Fibroblast of the aortic adventitia (primary cell): ENCODE measurements at regions not wholly inside any gene's neighbourhood (a gene's known extent, or its start where the extent isn't known, plus 50 kb on each side); places are given as distances from the start of the nearest gene placed in this dataset.

Experiments used
- DNase-seq: peaks from one replicate; pipeline ENCODE4 v3.0.0-alpha.2; 2010; ENCODE audit warnings: low read depth
- H3K4me3 ChIP-seq: 2 replicates; pipeline ENCODE4 v1.5.1; 2011; ENCODE audit warnings: low read depth, mild to moderate bottlenecking, control low read depth, low read length, moderate library complexity
- CTCF ChIP-seq: IDR thresholded peaks from 2 replicates; pipeline ENCODE4 v1.5.1; 2011; ENCODE audit warnings: mild to moderate bottlenecking, low read length, control low read depth, inconsistent platforms; ENCODE audit not compliant: insufficient read depth

GRCh38 chr6:54503144-54503543, 194.9 kb downstream of the TINAG start:
- H3K4me3 ChIP-seq: no peak overlapping the region
- TF ChIP-seq CTCF: no peak
- DNase-seq: no peak

GRCh38 chr6:54515013-54515412, 206.8 kb downstream of the TINAG start:
- no peak overlapping the region for H3K4me3 ChIP-seq
- DNase-seq: peak; percentile 4
- TF ChIP-seq CTCF: no peak

GRCh38 chr6:54515713-54516112, 207.5 kb downstream of the TINAG start:
- DNase-seq: no peak
- no peak for TF ChIP-seq CTCF
- no peak overlapping the region for H3K4me3 ChIP-seq

- H3K4me3 ChIP-seq: no peak overlapping the region
- no peak for DNase-seq
- no peak for TF ChIP-seq CTCF
Observed at GRCh38 chr6:54516321-54516720, 208.1 kb downstream of the TINAG start.

GRCh38 chr6:54519161-54519560, 210.9 kb downstream of the TINAG start:
- TF ChIP-seq CTCF: no peak
- no peak for DNase-seq
- H3K4me3 ChIP-seq: no peak overlapping the region

- DNase-seq: peak; percentile 2
- no peak overlapping the region for H3K4me3 ChIP-seq
- no peak for TF ChIP-seq CTCF
Observed at GRCh38 chr6:54525731-54526130, 217.5 kb downstream of the TINAG start.

GRCh38 chr6:54533567-54533966, 225.3 kb downstream of the TINAG start:
- no peak for DNase-seq
- no peak for TF ChIP-seq CTCF
- no peak overlapping the region for H3K4me3 ChIP-seq
